ENCODE measurements at regions not wholly inside any gene's neighbourhood (a gene's known extent, or its start where the extent isn't known, plus 50 kb on each side); places are given as distances from the start of the nearest gene placed in this dataset.
"Not testable (repeated sequence)": the region's sequence is repeated elsewhere in the genome, so short reads cannot be mapped to it uniquely, and the experiment has no call there.

DNA sequence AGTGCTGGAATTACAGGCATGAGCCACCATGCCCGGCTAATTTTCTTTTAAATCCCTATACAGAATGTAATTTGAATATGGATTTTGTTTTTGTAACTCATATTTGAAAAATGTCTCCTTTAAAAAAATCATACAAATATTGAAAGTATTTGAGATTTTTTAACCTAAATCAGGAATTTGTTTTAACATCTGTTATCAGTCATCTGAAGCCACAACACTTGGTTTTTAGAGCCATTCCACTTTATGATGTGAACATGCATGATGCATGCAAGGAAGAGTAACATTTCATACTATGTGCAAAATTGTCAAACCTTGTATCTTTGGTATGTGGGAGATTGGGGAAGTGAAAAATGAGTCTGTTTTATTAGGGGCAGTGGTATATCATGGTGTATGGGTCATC lies 124.5 kb upstream of the AHI1 start:
- H3K27ac Mint-ChIP-seq (ENCODE audit: unreplicated experiment) = no peak overlapping the region
- DNase-seq (ENCODE audit: low read depth, low spot score) = no peak

GRCh38 chr6:135623979-135624378 lies 126.4 kb upstream of the AHI1 start:
- H3K27ac Mint-ChIP-seq (ENCODE audit: unreplicated experiment) = no peak overlapping the region
- no peak for TF ChIP-seq CTCF (conservative IDR thresholded peaks at IDR 0.05)
- H3K4me3 Mint-ChIP-seq = no peak overlapping the region
- H3K27me3 Mint-ChIP-seq (ENCODE audit: low read depth) = no peaks in the 10 kb centered on the region
- no peaks in the 10 kb centered on the region for H3K4me1 Mint-ChIP-seq
- no peak for DNase-seq (ENCODE audit: low read depth, low spot score)
- peaks cover 2% of the 10 kb centered on the region for H3K9me3 Mint-ChIP-seq
- no peaks in the 10 kb centered on the region for H3K36me3 Mint-ChIP-seq (ENCODE audit: low read depth)

More for the DNA sequence above, 124.5 kb upstream of the AHI1 start:
- Mint-ChIP-seq H3K4me1 (no peaks in the 10 kb centered on the region), H3K4me3 (no peak overlapping the region), H3K36me3 (ENCODE audit: low read depth) (no peaks in the 10 kb centered on the region), H3K9me3 (peaks cover 2% of the 10 kb centered on the region), H3K27me3 (ENCODE audit: low read depth) (no peaks in the 10 kb centered on the region)
- no peak for TF ChIP-seq CTCF (conservative IDR thresholded peaks at IDR 0.05)

DNA sequence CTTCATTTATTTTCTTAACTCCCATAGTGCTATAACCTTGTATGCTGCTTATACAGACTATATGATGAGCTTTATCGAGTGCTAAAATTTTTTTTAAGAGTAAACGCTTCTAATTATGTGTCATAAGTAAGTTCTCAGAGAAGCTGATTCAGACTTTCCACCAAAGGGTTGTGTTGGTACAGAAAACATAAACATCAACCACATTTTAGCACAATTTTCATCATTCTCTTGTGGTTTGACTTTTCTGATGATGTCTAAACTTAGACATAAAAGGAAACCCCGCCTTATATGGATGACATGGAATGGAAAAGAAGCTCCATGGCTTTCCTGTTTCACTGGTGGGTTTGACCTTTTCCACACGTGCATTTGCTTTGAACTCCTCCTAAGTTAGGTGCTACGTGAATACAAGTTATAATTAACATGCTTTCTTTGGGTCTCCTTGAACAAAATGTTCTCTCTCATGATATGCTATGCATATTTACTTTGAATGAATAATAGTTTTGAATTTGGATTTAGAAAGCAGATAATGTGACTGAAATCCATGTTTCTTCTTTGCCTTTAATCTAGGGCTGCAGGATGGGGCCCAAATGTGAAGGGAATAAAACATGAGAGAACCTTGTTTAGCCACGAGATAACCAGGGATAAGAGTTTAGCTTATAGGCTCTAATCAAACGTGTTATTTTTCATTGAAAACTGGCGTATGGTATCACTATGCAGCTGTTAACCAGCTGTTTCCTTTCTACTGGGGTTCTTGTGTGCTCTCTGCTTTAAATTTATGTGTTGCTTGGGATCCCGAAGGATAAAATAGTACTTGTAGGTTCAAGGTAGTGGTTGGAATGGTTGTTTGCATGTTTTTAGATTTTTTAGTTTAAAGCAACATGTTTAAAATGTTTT lies 127.1 kb upstream of the AHI1 start:
- no peaks in the 10 kb centered on the region for H3K27me3 Mint-ChIP-seq (ENCODE audit: low read depth)
- peaks cover 2% of the 10 kb centered on the region for H3K9me3 Mint-ChIP-seq
- no peak overlapping the region for H3K27ac Mint-ChIP-seq (ENCODE audit: unreplicated experiment)
- no peaks in the 10 kb centered on the region for H3K4me1 Mint-ChIP-seq
- TF ChIP-seq CTCF (conservative IDR thresholded peaks at IDR 0.05) = no peak
- DNase-seq (ENCODE audit: low read depth, low spot score) = no peak
- H3K36me3 Mint-ChIP-seq (ENCODE audit: low read depth) = no peaks in the 10 kb centered on the region
- no peak overlapping the region for H3K4me3 Mint-ChIP-seq

DNA sequence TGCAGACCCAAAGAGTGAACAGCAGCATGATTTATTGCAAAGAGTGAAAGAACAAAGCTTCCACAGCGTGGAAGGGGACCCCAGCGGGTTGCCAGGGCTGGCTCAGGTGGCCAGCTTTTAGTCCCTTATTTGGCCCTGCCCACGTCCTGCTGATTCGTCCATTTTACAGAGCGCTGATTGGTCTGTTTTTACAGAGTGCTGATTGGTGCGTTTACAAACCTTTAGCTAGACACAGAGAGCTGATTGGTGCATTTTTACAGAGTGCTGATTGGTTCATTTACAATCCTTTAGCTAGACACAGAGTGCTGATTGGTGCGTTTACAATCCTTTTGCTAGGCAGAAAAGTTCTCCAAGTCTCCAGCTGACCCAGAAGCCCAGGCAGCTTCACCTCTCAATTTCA lies 128.5 kb upstream of the AHI1 start:
- not testable (repeated sequence) for H3K27ac Mint-ChIP-seq (ENCODE audit: unreplicated experiment); H3K36me3 Mint-ChIP-seq (ENCODE audit: low read depth); DNase-seq (ENCODE audit: low read depth, low spot score); H3K4me3 Mint-ChIP-seq; H3K4me1 Mint-ChIP-seq; H3K27me3 Mint-ChIP-seq (ENCODE audit: low read depth); H3K9me3 Mint-ChIP-seq

GRCh38 chr6:135627092-135627715 lies 129.7 kb upstream of the AHI1 start:
- Mint-ChIP-seq H3K27ac (ENCODE audit: unreplicated experiment) (no peak overlapping the region), H3K9me3 (peaks cover 2% of the 10 kb centered on the region), H3K4me1 (no peaks in the 10 kb centered on the region), H3K4me3 (no peak overlapping the region), H3K36me3 (ENCODE audit: low read depth) (no peaks in the 10 kb centered on the region), H3K27me3 (ENCODE audit: low read depth) (peaks cover 2% of the 10 kb centered on the region)
- no peak for DNase-seq (ENCODE audit: low read depth, low spot score)
- TF ChIP-seq CTCF (conservative IDR thresholded peaks at IDR 0.05) = no peak

- no peak overlapping the region for H3K27ac Mint-ChIP-seq (ENCODE audit: unreplicated experiment)
- DNase-seq (ENCODE audit: low read depth, low spot score) = no peak
- no peaks in the 10 kb centered on the region for H3K36me3 Mint-ChIP-seq (ENCODE audit: low read depth)
- no peaks in the 10 kb centered on the region for H3K4me1 Mint-ChIP-seq
- no peak for TF ChIP-seq CTCF (conservative IDR thresholded peaks at IDR 0.05)
- no peak overlapping the region for H3K4me3 Mint-ChIP-seq
- peaks cover 2% of the 10 kb centered on the region for H3K27me3 Mint-ChIP-seq (ENCODE audit: low read depth)
- H3K9me3 Mint-ChIP-seq = peaks cover 2% of the 10 kb centered on the region
Observed at GRCh38 chr6:135630789-135631376, 133.3 kb upstream of the AHI1 start.

Measured in neural crest cell (in vitro differentiated cells).